OCI-LY3 (cell line): ENCODE measurements at regions not wholly inside any gene's neighbourhood (a gene's known extent, or its start where the extent isn't known, plus 50 kb on each side); places are given as distances from the start of the nearest gene placed in this dataset.

ENCODE experiments used
- H2AFZ ChIP-seq: fragments of 200-600, 300-600 bp; shearing (Covaris generic); 2 replicates; pipeline ENCODE4 v1.6.0; 2014; ENCODE audit warnings: antibody characterized with exemption, low read depth, low read length
- H3K27ac ChIP-seq: fragments of 200-600, 300-600 bp; sonication (generic); 2 replicates; pipeline ENCODE4 v1.5.1; 2014; ENCODE audit warnings: mild to moderate bottlenecking, low read length, moderate library complexity, mixed read lengths
- H3K27me3 ChIP-seq: fragments of 200-600, 300-600 bp; sonication (generic); 2 replicates; pipeline ENCODE4 v1.6.1; 2014; ENCODE audit warnings: low read depth, low read length, mixed read lengths
- H3K36me3 ChIP-seq: fragments of 200-600, 300-600 bp; sonication (generic); replicated peaks from 2 replicates; pipeline ENCODE3; 2014; ENCODE audit warnings: low read depth, low read length, mixed read lengths
- H3K4me1 ChIP-seq: fragments of 300-600, 200-600 bp; sonication (generic); 2 replicates; pipeline ENCODE4 v1.6.1; 2014; ENCODE audit warnings: low read length, mixed read lengths
- H3K4me2 ChIP-seq: fragments of 200-600, 300-600 bp; sonication (generic); 2 replicates; pipeline ENCODE4 v1.6.1; 2014; ENCODE audit warnings: low read length, mixed read lengths
- H3K4me3 ChIP-seq: fragments of 300-600, 200-600 bp; sonication (generic); 2 replicates; pipeline ENCODE4 v1.5.1; 2014; ENCODE audit warnings: antibody characterized with exemption, mild to moderate bottlenecking, low read length, moderate library complexity
- H3K79me2 ChIP-seq: fragments of 300-600, 200-600 bp; shearing (Covaris generic); 2 replicates; pipeline ENCODE4 v1.6.1; 2014; ENCODE audit warnings: mild to moderate bottlenecking, low read length, mixed read lengths
- H3K9ac ChIP-seq: fragments of 300-600, 200-600 bp; shearing (Covaris generic); 2 replicates; pipeline ENCODE4 v1.6.0; 2014; ENCODE audit warnings: mild to moderate bottlenecking, low read length, moderate library complexity
- H3K9me3 ChIP-seq: fragments of 200-600, 300-600 bp; shearing (Covaris generic); 2 replicates; pipeline ENCODE4 v1.6.1; 2014; ENCODE audit warnings: low read length, mixed read lengths; ENCODE audit not compliant: insufficient read depth
- H4K20me1 ChIP-seq: fragments of 200-600, 300-600 bp; sonication (generic); 2 replicates; pipeline ENCODE4 v1.6.1; 2016; ENCODE audit warnings: low read length, mixed read lengths; ENCODE audit not compliant: insufficient read depth
- EZH2phosphoT487 ChIP-seq: fragments of 200-600 bp; shearing (Covaris generic); IDR thresholded peaks from 2 replicates; pipeline ENCODE4 v1.6.1; 2018; ENCODE audit warnings: antibody characterized with exemption, mixed run types, low read depth
- TF ChIP-seq, protein P1 (sequence below): fragments of 200-600, 300-600 bp; sonication (generic); IDR thresholded peaks from 2 replicates; pipeline ENCODE4 v1.5.1; 2014; ENCODE audit warnings: antibody characterized with exemption, low read length, low read depth

DNA sequence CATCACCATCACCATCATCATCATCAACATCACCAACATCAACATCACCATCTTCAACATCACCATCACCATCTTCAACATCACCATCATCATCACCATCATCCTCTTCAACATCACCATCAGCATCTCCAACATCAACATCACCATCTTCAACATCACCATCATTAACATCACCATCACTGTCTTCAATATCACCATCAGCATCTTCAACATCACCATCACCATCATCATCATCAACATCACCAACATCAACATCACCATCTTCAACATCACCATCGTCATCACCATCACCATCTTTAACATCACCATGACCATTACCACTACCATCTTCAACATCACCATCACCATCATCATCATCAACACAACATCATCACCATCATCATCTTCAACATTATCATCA lies 267.2 kb downstream of the SP3 start:
- H3K27me3 ChIP-seq = 0 out of 2 replicates have a peak, but pooled peaks cover 4% of the 10 kb centered on the region
- no peak for TF ChIP-seq EZH2phosphoT487
- TF ChIP-seq, protein P1, sequence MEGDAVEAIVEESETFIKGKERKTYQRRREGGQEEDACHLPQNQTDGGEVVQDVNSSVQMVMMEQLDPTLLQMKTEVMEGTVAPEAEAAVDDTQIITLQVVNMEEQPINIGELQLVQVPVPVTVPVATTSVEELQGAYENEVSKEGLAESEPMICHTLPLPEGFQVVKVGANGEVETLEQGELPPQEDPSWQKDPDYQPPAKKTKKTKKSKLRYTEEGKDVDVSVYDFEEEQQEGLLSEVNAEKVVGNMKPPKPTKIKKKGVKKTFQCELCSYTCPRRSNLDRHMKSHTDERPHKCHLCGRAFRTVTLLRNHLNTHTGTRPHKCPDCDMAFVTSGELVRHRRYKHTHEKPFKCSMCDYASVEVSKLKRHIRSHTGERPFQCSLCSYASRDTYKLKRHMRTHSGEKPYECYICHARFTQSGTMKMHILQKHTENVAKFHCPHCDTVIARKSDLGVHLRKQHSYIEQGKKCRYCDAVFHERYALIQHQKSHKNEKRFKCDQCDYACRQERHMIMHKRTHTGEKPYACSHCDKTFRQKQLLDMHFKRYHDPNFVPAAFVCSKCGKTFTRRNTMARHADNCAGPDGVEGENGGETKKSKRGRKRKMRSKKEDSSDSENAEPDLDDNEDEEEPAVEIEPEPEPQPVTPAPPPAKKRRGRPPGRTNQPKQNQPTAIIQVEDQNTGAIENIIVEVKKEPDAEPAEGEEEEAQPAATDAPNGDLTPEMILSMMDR = no peak
- H3K9ac ChIP-seq = no peak overlapping the region
- H3K36me3 ChIP-seq = no peaks in the 10 kb centered on the region
- no peak overlapping the region for H3K4me2 ChIP-seq
- H3K27ac ChIP-seq = no peak overlapping the region
- H3K9me3 ChIP-seq = no peaks in the 10 kb centered on the region
- H2AFZ ChIP-seq = no peak overlapping the region
- no peaks in the 10 kb centered on the region for H3K4me1 ChIP-seq
- H3K79me2 ChIP-seq = no peaks in the 10 kb centered on the region
- no peak overlapping the region for H3K4me3 ChIP-seq
- H4K20me1 ChIP-seq = no peaks in the 10 kb centered on the region

DNA sequence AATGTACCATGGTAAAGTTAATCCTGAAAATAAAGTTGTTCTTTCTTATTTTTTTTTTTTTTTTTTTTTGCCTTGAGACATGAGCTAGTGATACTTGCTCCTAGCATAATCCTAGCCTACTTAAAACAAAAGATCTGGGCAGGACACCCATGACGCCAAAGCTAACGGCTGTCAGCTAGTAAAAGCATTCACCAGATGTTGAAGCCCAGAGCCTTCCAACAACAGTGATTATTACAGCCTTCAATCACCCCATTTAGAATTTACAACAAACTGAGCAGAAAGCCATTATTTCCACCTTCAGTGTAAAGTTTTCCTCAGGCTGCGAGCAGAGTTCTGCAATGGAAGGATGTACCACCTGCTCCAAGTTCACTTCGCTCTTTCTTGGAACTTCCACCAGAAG lies 259.5 kb downstream of the SP3 start:
- Histone ChIP-seq H3K4me1 (no peaks in the 10 kb centered on the region), H3K36me3 (no peaks in the 10 kb centered on the region), H2AFZ (no peak overlapping the region), H3K4me3 (no peak overlapping the region), H3K4me2 (no peak overlapping the region), H3K79me2 (no peaks in the 10 kb centered on the region), H3K9ac (no peak overlapping the region), H4K20me1 (no peaks in the 10 kb centered on the region), H3K27ac (no peak overlapping the region), H3K9me3 (no peaks in the 10 kb centered on the region), H3K27me3 (no peaks in the 10 kb centered on the region; the same call in 1 of the 2 replicates)
- no peak for TF ChIP-seq EZH2phosphoT487
- TF ChIP-seq, protein P1 = no peak

DNA sequence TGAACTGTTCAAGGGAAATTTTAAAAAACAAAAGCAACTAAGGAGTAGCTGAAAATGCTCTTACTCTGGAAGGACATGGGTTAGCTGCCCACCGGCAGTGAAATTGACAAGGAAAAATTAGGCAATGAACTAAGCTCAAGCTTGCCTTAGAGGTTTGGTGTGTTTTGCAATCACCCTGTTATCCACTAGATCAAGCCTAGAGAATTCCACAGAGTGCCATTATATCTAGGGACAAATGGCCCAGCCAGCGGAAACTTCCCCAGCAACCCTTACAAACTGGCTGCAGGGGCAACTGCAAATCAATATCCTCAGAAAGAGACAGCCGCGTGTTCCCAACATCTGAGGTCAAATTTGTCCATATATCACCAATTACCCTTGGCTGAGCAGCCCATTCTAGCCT lies 258.2 kb downstream of the SP3 start:
- Histone ChIP-seq H3K4me3 (no peak overlapping the region), H3K9me3 (no peaks in the 10 kb centered on the region), H3K27ac (no peak overlapping the region), H3K27me3 (no peaks in the 10 kb centered on the region; the same call in 1 of the 2 replicates), H3K79me2 (no peaks in the 10 kb centered on the region), H3K36me3 (no peaks in the 10 kb centered on the region), H3K4me1 (no peaks in the 10 kb centered on the region), H4K20me1 (no peaks in the 10 kb centered on the region), H2AFZ (no peak overlapping the region), H3K4me2 (no peak overlapping the region), H3K9ac (no peak overlapping the region)
- no peak for TF ChIP-seq EZH2phosphoT487
- TF ChIP-seq, protein P1 = no peak

DNA sequence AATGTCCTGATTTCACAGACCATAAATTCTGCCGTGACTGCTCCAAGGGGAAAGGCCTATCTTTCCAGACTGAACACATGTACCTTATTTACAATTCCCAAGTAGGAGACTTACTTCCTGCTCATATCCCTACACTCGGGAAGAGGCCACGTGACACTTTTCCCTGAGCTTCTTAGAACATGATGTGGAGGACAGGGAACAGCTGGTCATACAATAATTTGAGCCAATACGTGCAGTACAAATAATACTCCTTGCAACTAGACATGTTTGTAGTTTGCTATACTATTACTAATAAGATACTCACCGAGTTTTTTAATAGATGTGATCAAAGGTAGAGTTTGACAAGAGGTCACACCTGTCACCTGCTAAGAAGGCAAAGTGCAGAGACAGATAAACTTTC lies 256.4 kb downstream of the SP3 start:
- Histone ChIP-seq H3K4me1 (no peaks in the 10 kb centered on the region), H3K79me2 (no peaks in the 10 kb centered on the region), H3K27ac (no peak overlapping the region), H3K27me3 (no peaks in the 10 kb centered on the region; the same call in 1 of the 2 replicates), H3K9me3 (no peaks in the 10 kb centered on the region), H4K20me1 (no peaks in the 10 kb centered on the region), H3K9ac (no peak overlapping the region), H3K4me3 (no peak overlapping the region), H2AFZ (no peak overlapping the region), H3K4me2 (no peak overlapping the region), H3K36me3 (no peaks in the 10 kb centered on the region)
- TF ChIP-seq, protein P1 = no peak
- no peak for TF ChIP-seq EZH2phosphoT487
